HG03060 (cell line): ENCODE measurements at regions not wholly inside any gene's neighbourhood (a gene's known extent, or its start where the extent isn't known, plus 50 kb on each side); places are given as distances from the start of the nearest gene placed in this dataset.

Source experiments
- ATAC-seq: cut with Tn5 transposase; IDR thresholded peaks from one replicate; pipeline ENCODE4 v1.9.1; 2021; ENCODE audit warnings: low read depth, moderate number of reproducible peaks; ENCODE audit not compliant: unreplicated experiment

- no peak for ATAC-seq
Observed at GRCh38 chr10:3723766-3724165, 61.2 kb downstream of the KLF6 start.

- ATAC-seq: no peak
Observed at GRCh38 chr10:3720228-3721019, 64.6 kb downstream of the KLF6 start.

DNA sequence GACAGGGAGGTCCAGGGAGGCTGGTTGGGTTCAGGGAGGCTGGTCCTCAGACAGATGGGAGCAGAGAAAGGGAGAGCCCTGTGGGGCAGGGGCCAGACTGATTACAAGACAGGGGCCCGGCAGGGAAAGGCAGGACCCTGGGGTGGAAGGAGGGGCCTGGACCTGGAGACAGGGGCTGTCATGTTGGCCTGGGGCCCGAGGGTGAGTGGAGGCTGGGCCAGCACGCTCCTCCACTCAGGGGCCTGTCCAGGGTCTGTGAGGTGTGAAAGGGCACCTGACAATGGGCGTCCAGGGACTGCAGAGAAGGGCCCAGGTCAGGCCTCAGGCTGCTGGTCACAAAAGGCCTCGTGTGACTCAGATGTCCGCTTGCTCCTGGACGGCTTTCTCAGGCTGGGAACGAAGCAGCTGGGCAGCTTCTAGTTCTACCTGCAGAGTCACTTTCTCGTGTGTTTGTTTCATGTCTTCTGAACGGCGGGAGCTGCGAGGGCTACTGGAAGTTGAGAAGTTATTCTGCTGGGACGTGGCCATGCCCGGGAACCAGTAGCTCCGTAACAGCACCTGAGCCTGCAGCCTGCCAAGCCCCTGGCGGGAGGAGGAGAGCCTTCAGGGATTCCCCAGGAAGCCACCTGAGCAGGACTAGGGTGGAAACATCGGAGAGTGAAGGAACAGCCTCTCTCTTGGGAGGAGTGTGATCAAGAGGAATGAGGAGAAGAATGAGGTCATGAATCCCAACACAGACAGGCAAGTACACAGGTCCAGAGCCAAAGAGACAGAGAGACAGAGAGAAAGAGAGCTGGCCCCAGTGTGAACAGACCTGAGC is 65.8 kb downstream of the KLF6 start:
- ATAC-seq: no peak

DNA sequence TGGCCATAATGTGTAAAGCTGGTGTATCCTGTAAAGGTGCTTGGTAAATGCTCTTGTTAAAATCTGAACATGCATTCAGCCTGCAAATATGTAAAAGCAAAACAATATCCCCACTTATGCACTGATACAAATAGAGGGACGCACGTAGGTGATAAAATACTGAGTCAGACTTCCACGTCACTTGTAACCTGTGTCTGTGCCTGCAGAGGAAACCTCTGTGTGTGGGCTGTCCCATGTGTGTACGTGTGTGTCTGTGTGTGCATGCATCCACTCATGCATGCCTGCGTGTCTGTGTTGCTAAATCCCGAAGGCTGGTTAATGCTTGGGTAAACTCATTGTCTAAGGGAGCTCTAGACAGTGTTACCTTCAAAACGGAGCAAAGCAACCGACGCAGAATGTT is 68.9 kb downstream of the KLF6 start:
- no peak for ATAC-seq

DNA sequence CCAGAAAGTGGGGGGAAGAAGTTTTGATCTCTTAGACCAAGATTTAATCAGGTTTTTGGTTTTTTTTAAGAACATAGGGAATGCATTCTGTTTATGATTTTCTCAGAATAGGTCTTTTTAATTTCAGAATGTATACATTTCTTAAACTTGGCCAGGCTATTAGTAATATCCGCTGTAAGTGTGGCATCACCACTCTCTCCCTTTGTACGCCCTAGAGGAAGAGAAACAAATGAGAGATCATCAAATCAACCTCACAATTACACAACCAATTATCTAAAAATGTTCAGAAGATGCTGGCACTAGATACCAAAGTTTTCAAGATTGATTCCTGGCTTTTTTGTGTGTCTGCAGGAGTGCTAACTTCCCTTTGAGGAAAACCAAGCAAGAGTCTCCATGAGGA is 70.0 kb downstream of the KLF6 start:
- ATAC-seq: no peak

GRCh38 chr10:3714531-3714930 is 70.5 kb downstream of the KLF6 start:
- ATAC-seq: no peak

DNA sequence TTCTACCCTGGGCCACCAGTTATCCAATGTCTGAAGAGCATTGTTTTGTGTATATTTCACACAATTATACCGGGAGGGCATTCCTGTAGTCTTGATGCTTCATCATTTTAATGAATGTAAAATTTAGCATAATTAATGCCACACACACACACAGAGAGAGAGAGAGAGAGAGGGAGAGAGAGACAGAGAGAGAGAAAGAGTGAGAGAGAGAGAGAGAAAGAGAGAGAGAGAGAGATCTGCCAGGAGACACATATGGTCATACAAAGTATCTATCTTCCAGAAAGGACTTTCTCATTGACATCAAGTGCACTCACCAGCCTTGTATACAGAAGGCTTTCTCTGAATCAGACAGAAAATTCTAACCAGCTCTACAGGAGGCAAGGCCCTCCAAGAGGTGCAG is 72.3 kb downstream of the KLF6 start:
- ATAC-seq: no peak

- ATAC-seq: no peak
Observed at GRCh38 chr10:3711918-3712317, 73.1 kb downstream of the KLF6 start.

DNA sequence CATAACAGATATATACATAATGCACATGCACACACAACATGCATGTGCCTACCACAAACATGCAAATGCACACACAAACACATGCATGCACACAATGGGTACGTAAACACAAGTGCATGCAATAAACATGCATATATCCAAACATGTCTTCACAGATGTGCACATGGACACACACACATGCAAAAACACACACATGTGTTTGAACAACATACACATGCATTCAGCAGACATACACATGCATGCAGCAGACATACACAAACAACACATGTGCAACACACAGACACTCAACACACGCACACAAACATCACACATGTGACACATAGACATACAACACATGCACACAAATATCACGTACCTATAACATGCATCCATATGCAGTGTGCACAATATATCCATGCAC is 74.2 kb downstream of the KLF6 start:
- no peak for ATAC-seq

GRCh38 chr10:3709456-3710060 is 75.5 kb downstream of the KLF6 start:
- no peak for ATAC-seq

GRCh38 chr10:3708852-3709251 is 76.2 kb downstream of the KLF6 start:
- ATAC-seq: no peak

GRCh38 chr10:3704565-3705325 is 80.3 kb downstream of the KLF6 start:
- no peak for ATAC-seq

- ATAC-seq: no peak
Observed at GRCh38 chr10:3702569-3702968, 82.4 kb downstream of the KLF6 start.

GRCh38 chr10:3702056-3702546 is 82.9 kb downstream of the KLF6 start:
- ATAC-seq: no peak

- no peak for ATAC-seq
Observed at GRCh38 chr10:3701491-3701890, 83.5 kb downstream of the KLF6 start.

DNA sequence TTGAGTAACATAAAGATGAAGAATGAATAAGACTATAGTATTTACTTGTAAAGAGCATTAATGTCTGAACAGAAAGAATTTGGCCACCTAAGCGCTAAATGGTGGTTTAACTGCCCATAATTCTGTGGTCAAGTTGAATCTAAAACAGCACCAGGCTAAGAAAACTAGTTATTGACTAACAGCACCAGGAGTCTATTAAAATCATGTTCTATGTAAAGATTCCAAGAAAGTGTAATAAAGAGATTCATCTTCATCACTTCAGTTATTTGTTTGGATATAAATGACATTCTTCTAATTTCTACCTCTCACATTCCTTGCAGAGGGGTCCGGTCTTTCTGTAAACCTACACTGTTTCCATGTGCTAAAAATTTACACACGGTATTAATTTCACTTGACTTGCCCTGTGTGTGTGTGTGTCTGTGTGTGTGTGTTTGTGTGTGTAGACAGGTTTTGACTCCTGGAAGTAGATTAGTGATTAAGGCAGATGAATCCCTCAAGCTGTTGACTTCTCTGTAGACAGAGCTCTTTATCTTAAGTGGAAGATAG is 84.4 kb downstream of the KLF6 start:
- ATAC-seq: no peak

- no peak for ATAC-seq
Observed at GRCh38 chr10:3699916-3700315, 85.1 kb downstream of the KLF6 start.

DNA sequence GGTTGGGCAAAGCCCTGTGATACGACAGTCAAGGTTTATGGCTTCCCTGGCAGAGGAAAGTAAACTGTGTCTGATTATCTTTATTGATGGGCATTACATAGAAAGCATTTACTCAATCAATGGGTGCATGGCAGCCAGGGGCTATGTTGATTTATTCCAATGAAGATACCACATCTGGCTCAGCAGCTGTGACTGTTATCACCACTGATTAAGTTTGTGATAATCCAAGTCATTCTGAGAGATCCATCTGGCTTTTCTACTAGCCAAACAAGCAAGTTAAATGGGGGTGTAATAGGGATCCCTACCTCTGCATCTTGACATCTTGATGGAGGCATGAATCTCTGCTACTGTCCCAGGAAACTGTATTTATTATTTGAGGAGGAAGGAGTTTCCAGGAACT is 86.7 kb downstream of the KLF6 start:
- ATAC-seq: no peak

DNA sequence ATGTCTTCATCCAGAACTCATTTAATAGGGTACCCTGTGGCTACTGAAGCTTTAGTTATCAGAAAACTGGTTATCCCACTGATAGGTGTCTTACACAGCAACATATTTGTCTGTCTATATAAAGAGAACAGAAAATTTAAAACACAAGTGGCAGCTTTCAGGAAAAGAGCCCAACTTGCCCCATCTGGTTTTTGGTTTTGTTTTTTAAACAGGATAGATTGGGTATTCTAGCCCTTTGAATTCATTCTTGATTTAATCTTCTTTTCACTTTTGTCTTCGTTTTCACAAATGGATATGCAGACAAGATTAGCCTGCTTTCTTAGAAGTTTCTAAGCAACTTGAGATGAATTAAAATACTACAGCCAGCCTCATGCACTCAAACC is 91.3 kb downstream of the KLF6 start:
- ATAC-seq: no peak

- no peak for ATAC-seq
Observed at GRCh38 chr10:3693022-3693697, 91.8 kb downstream of the KLF6 start.
